Mesendoderm (in vitro differentiated cells): ENCODE measurements at regions not wholly inside any gene's neighbourhood (a gene's known extent, or its start where the extent isn't known, plus 50 kb on each side); places are given as distances from the start of the nearest gene placed in this dataset.
A peak's percentile ranks its signal among the peaks of the same experiment; 100 is the strongest.

ENCODE experiments used
- DNase-seq: peaks from one replicate; pipeline ENCODE4 v3.0.0; 2013
- H2AK5ac ChIP-seq: 2 replicates; pipeline ENCODE4 v1.6.1; 2013; ENCODE audit warnings: low read length, inconsistent platforms
- H2BK120ac ChIP-seq: 2 replicates; pipeline ENCODE4 v1.6.1; 2013; ENCODE audit warnings: low read depth, mild to moderate bottlenecking, low read length, moderate library complexity, mixed read lengths
- H2BK15ac ChIP-seq: replicated peaks from 2 replicates; pipeline ENCODE4 v1.6.1; 2013; ENCODE audit warnings: low read depth, mild to moderate bottlenecking, moderate library complexity
- H2BK5ac ChIP-seq: 2 replicates; pipeline ENCODE4 v1.6.1; 2013; ENCODE audit warnings: low read length, inconsistent platforms
- H3K18ac ChIP-seq: 2 replicates; pipeline ENCODE4 v1.6.1; 2013; ENCODE audit warnings: mild to moderate bottlenecking, low read length, mixed read lengths
- H3K23ac ChIP-seq: one replicate; pipeline ENCODE4 v1.6.1; 2013; ENCODE audit warnings: low read length
- H3K27ac ChIP-seq: 2 replicates; pipeline ENCODE4 v1.5.1; 2013; ENCODE audit warnings: low read depth, mild to moderate bottlenecking, inconsistent platforms, low read length, moderate library complexity
- H3K27me3 ChIP-seq: 2 replicates; pipeline ENCODE4 v1.6.1; 2013; ENCODE audit warnings: low read length, control low read depth, mild to moderate bottlenecking, inconsistent platforms; ENCODE audit not compliant: insufficient read depth, poor library complexity
- H3K36me3 ChIP-seq: 2 replicates; pipeline ENCODE4 v1.6.1; 2013; ENCODE audit warnings: low read length, inconsistent platforms; ENCODE audit not compliant: control insufficient read depth, insufficient read depth
- H3K4ac ChIP-seq: one replicate; pipeline ENCODE4 v1.6.1; 2013; ENCODE audit warnings: low read depth, mild to moderate bottlenecking, low read length, moderate library complexity
- H3K4me1 ChIP-seq: 2 replicates; pipeline ENCODE4 v1.6.1; 2013; ENCODE audit warnings: low read depth, low read length, inconsistent platforms; ENCODE audit not compliant: control insufficient read depth
- H3K4me2 ChIP-seq: 2 replicates; pipeline ENCODE4 v1.6.1; 2013; ENCODE audit warnings: low read length
- H3K4me3 ChIP-seq: 2 replicates; pipeline ENCODE4 v1.5.1; 2013; ENCODE audit warnings: mild to moderate bottlenecking, low read length
- H3K56ac ChIP-seq: one replicate; pipeline ENCODE4 v1.6.1; 2013; ENCODE audit warnings: low read length
- H3K79me1 ChIP-seq: 2 replicates; pipeline ENCODE4 v1.6.1; 2013; ENCODE audit warnings: low read length, inconsistent platforms
- H3K79me2 ChIP-seq: 2 replicates; pipeline ENCODE4 v1.6.1; 2013; ENCODE audit warnings: mild to moderate bottlenecking, low read length; ENCODE audit not compliant: control insufficient read depth, insufficient read depth
- H3K9ac ChIP-seq: 2 replicates; pipeline ENCODE4 v1.6.1; 2013; ENCODE audit warnings: low read length, inconsistent platforms
- H4K5ac ChIP-seq: one replicate; pipeline ENCODE4 v1.6.1; 2013; ENCODE audit warnings: low read length
- H4K8ac ChIP-seq: one replicate; pipeline ENCODE4 v1.6.1; 2013; ENCODE audit warnings: low read depth, mild to moderate bottlenecking, control low read depth, low read length, moderate library complexity
- WGBS: extraction: QIAGEN DNeasy Blood & Tissue Kit; methylation state at CpG from one replicate; pipeline ENCODE4 v1.1.7; 2013; ENCODE audit warnings: low lambda C conversion rate, missing lambda C conversion rate; ENCODE audit not compliant: insufficient coverage; ENCODE audit errors: extremely low coverage; 5-methylcytosine and 5-hydroxymethylcytosine counted together

- peak; percentile 96 for DNase-seq
- Histone ChIP-seq H3K27me3 (no peaks in the 10 kb centered on the region), H3K27ac (no peak overlapping the region)
Measured at GRCh38 chr4:151957153-151957552, 196.3 kb upstream of the GATB start.

DNA sequence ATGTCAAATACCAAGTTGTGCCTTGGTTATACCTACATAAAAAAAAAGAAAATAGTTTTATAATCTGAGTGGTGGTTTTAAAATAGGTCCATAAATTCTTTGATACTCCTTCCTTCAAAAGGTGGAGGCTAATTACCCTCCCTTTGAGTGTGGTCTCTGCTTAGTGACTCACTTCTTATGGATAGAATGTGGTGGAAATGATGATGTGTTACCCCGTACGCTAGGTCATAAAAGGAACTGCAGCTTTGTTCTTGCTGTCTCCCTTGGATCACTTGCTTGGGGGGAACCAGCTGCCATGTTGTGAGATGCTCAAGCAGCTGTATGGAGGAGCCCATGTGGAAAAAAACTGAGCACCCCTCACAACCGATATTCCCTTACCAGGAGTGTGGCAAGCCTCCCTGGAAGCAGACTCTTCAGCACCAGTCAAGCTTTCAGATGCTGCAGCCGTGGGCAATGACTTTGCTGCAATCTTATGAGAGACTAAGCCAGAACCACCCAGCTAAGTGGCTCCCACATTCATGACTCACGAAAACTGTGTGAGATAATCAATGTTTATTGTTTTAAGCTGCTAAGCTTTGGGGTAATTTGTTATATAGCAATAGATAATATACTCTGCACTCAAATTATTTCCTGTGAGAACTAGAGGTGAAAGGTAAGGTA, 195.0 kb upstream of the GATB start:
- Histone ChIP-seq H3K4me1 (peaks cover 5% of the 10 kb centered on the region), H4K8ac (no peak overlapping the region), H2BK5ac (no peak overlapping the region), H4K5ac (no peak overlapping the region), H3K79me1 (no peaks in the 10 kb centered on the region), H3K36me3 (no peaks in the 10 kb centered on the region), H3K79me2 (no peaks in the 10 kb centered on the region), H2BK15ac (no peak overlapping the region), H3K23ac (no peak overlapping the region), H2AK5ac (no peak overlapping the region), H3K4me3 (no peak overlapping the region), H3K4ac (no peak overlapping the region), H3K4me2 (no peak overlapping the region), H3K27ac (no peak overlapping the region), H3K56ac (no peak overlapping the region), H3K27me3 (no peaks in the 10 kb centered on the region), H3K18ac (no peak overlapping the region), H3K9ac (no peak overlapping the region), H2BK120ac (no peak overlapping the region)
- peak; percentile 42 for DNase-seq
- no CpG with 5 or more reads among the region's 5 CpGs for WGBS

More at GRCh38 chr4:151957153-151957552, 196.3 kb upstream of the GATB start:
- Histone ChIP-seq H3K4me3 (no peak overlapping the region), H4K8ac (no peak overlapping the region), H3K4me2 (no peak overlapping the region), H3K36me3 (no peaks in the 10 kb centered on the region), H3K23ac (no peak overlapping the region), H4K5ac (no peak overlapping the region), H2BK120ac (no peak overlapping the region), H3K56ac (no peak overlapping the region), H3K18ac (no peak overlapping the region), H3K4me1 (peaks cover 5% of the 10 kb centered on the region), H2BK5ac (no peak overlapping the region), H3K9ac (no peak overlapping the region), H3K79me1 (no peaks in the 10 kb centered on the region), H3K79me2 (no peaks in the 10 kb centered on the region), H2BK15ac (no peak overlapping the region), H2AK5ac (peak overlapping the region; percentile 27), H3K4ac (no peak overlapping the region)
- WGBS: no CpG with 5 or more reads among the region's 5 CpGs

DNA sequence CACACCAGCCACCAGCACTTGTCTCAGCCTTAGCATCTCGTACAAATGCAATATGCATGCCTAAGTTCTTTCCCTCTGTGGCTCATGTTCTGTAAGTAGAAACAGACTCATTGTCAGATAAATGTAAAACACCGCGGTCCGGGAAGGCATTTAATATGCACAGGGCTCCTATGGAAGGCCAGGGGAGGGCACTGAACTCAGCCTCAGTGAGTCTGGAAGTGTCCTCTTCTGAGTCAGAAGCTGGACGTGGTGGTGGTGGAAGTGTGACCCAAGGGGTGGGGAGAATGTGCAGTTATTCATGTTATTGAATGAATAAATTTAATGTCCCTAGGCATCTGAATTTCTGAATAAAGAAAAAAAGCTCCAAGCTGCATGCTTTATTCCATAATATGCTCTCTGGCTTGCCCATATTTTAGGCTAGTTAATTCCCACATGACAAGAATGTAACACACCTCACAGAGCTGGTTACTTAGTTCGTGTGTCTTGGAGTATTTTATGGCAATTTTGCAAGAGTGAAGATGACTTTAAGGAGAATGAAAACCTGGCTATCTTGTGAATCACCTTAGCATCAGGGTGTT, 193.1 kb upstream of the GATB start:
- H3K36me3 ChIP-seq: no peaks in the 10 kb centered on the region
- no peak overlapping the region for H3K23ac ChIP-seq
- H3K18ac ChIP-seq: no peak overlapping the region
- H4K8ac ChIP-seq: no peak overlapping the region
- no peak for DNase-seq
- no peak overlapping the region for H3K9ac ChIP-seq
- H3K56ac ChIP-seq: no peak overlapping the region
- no peaks in the 10 kb centered on the region for H3K79me1 ChIP-seq
- no peak overlapping the region for H2AK5ac ChIP-seq
- H2BK5ac ChIP-seq: no peak overlapping the region
- H4K5ac ChIP-seq: no peak overlapping the region
- H3K79me2 ChIP-seq: no peaks in the 10 kb centered on the region
- no peak overlapping the region for H2BK15ac ChIP-seq
- no CpG with 5 or more reads among the region's 6 CpGs for WGBS
- no peak overlapping the region for H3K4ac ChIP-seq
- no peak overlapping the region for H3K4me2 ChIP-seq
- H3K4me3 ChIP-seq: no peak overlapping the region
- peaks cover 5% of the 10 kb centered on the region for H3K4me1 ChIP-seq
- no peak overlapping the region for H3K27ac ChIP-seq
- no peak overlapping the region for H2BK120ac ChIP-seq
- no peaks in the 10 kb centered on the region for H3K27me3 ChIP-seq

- H3K9ac ChIP-seq: no peak overlapping the region
- no peak overlapping the region for H4K5ac ChIP-seq
- H3K79me2 ChIP-seq: no peaks in the 10 kb centered on the region
- H3K4me1 ChIP-seq: peaks cover 5% of the 10 kb centered on the region
- no peak overlapping the region for H2BK120ac ChIP-seq
- no peaks in the 10 kb centered on the region for H3K27me3 ChIP-seq
- no peak overlapping the region for H4K8ac ChIP-seq
- H2BK5ac ChIP-seq: no peak overlapping the region
- no peaks in the 10 kb centered on the region for H3K36me3 ChIP-seq
- H3K79me1 ChIP-seq: no peaks in the 10 kb centered on the region
- H2AK5ac ChIP-seq: no peak overlapping the region
- H3K4ac ChIP-seq: no peak overlapping the region
- WGBS: no CpG with 5 or more reads among the region's 1 CpG
- no peak overlapping the region for H3K56ac ChIP-seq
- no peak overlapping the region for H3K4me2 ChIP-seq
- H2BK15ac ChIP-seq: no peak overlapping the region
- no peak overlapping the region for H3K4me3 ChIP-seq
- no peak overlapping the region for H3K27ac ChIP-seq
- no peak for DNase-seq
- no peak overlapping the region for H3K18ac ChIP-seq
- no peak overlapping the region for H3K23ac ChIP-seq
Measured at GRCh38 chr4:151953312-151953711, 192.5 kb upstream of the GATB start.

DNA sequence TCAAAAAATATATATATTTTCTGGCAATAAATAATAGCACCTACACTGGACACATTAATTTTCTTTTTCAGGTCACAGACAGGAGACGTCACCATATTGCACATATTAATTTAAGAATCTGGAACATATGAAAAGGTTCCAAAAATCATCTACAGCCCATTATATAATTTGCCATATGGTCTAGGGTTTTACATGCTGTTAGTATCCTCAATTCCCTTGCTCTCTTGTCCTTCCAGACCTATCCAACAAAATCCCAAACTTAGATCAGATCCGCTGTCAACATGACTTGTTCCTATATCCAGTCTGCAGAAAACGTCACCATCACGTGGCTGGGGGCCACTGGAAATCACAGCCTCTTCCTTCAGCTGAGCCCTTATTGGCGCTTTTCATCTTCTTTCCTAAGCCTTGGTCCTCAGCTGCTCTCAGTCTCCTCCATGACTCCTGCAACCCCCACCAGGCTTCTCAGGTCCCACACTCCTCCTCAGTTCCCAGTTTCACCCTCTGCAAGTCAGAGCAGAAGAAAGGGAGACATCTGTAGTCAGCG, 192.0 kb upstream of the GATB start:
- Histone ChIP-seq H3K23ac (no peak overlapping the region), H3K4me3 (no peak overlapping the region), H2BK15ac (no peak overlapping the region), H3K4me2 (no peak overlapping the region), H4K8ac (no peak overlapping the region), H3K79me1 (no peaks in the 10 kb centered on the region), H3K27me3 (no peaks in the 10 kb centered on the region), H3K36me3 (no peaks in the 10 kb centered on the region), H3K18ac (no peak overlapping the region), H2BK5ac (no peak overlapping the region), H3K4me1 (peaks cover 5% of the 10 kb centered on the region), H2AK5ac (no peak overlapping the region), H3K79me2 (no peaks in the 10 kb centered on the region), H3K56ac (no peak overlapping the region), H3K4ac (no peak overlapping the region), H2BK120ac (no peak overlapping the region), H3K27ac (no peak overlapping the region), H3K9ac (no peak overlapping the region), H4K5ac (no peak overlapping the region)
- DNase-seq: no peak
- WGBS: no CpG with 5 or more reads among the region's 6 CpGs
